GM21423 (cell line): ENCODE measurements at regions not wholly inside any gene's neighbourhood (a gene's known extent, or its start where the extent isn't known, plus 50 kb on each side); places are given as distances from the start of the nearest gene placed in this dataset.
A peak's percentile ranks its signal among the peaks of the same experiment; 100 is the strongest.

Experiments used
- ATAC-seq: cut with Tn5 transposase; IDR thresholded peaks from one replicate; pipeline ENCODE4 v1.9.1; 2021; ENCODE audit warnings: mild to moderate bottlenecking, moderate library complexity; ENCODE audit not compliant: unreplicated experiment

DNA sequence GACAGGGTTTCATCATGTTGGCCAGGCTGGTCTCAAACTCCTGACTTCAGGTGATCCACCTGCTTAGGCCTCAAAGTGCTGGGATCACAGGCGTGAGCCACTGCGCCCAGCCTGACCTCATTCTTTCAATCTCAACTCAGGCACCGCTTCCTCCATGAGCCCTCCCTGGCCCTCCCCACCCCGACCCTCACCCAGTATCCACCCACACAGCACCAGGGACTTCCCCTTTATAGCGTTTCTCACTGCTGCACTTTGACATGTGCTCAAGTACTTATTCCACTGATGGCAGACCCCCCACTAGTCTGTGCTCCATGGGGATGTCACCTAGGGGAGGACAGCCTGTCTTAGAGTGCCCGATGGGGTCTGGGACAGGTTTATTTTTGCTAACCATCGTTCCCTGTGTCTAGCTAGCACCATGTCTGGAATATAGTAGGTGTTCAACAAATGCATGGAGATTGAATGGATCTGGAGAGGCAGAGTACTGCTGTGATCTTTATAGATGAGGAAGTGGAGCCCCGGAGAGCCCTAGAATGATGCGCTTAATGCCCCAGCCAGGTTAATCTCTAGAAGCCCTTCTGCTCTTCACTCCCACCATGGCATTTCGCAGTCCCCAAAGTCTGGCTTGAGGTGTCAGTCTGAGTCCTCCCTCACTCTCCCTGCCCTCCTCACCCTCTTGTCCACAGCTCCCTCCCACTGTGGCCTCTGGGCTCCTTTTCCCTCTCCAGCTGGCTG, 258.8 kb downstream of the RPS24 start:
- peak; percentile 50 for ATAC-seq

DNA sequence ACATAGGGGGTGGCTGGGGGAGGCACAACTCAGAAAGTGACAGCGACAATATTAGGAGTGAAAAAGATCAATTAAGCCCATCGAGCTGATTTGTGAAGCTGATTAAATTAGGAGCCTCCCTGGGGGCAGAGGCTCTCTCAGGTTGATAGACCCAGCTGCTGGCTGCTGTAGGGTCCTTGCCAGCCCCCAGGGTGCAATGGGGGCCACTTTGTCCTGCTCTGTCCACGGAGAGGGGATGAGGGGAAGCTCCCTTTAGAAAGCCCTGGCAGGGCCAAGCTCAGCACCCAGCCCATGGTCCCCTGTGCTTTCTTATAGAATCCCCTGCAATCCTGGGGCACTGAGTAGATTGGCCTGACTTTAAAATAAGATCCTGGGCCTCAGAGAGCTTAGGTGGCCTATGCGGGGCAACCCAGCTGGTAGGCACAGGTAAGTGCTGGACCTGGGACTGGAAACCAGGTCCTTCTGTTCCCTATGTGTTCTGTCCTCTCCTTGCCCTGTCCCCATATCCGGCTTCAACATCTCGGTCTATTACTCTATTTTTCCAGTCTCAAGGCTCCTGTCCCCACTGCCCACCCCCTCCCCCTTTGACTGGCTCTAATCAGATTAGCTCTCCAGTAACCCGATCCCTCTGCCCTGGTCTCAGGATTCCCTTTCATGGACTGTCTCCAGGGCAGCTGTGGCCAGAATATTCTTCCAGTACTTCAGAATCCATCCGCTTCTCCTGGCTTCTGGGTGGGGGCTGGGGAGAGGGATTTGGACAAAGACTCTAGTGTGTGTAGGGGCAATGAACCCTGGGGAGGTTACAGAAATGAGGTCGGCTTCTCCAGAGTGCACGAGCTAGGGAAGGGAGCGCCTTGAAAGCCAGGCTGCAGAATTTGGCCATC, 259.6 kb downstream of the RPS24 start:
- no peak for ATAC-seq

- no peak for ATAC-seq
These were observed 261.6 kb downstream of the RPS24 start for GRCh38 chr10:78295242-78295641.

DNA sequence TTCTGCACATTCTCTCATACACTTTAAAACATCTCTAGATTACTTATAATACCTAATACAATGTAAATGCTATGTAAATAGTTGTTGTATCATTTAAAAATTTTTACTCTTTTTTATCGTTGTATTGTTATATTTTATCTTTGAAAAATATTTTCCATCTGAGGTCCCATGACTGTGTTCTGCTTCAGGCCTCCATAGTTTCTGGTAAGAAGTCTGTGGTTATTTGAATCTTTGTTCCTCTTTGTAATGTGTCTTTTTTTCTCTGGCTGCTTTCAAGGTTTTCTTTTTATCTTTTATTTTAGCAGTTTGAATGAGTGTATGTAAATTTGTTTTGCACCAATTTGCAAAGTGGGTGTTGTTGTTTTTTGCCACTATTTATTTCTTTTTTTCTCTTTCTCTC, 263.1 kb downstream of the RPS24 start:
- ATAC-seq = no peak

GRCh38 chr10:78297997-78298396, 264.3 kb downstream of the RPS24 start:
- ATAC-seq = no peak

- no peak for ATAC-seq
These were observed 265.2 kb downstream of the RPS24 start for GRCh38 chr10:78298835-78299234.

- ATAC-seq = no peak
These were observed 266.3 kb downstream of the RPS24 start for GRCh38 chr10:78299851-78300468.

GRCh38 chr10:78300526-78300925, 266.9 kb downstream of the RPS24 start:
- no peak for ATAC-seq

GRCh38 chr10:78301481-78301880, 267.8 kb downstream of the RPS24 start:
- no peak for ATAC-seq

DNA sequence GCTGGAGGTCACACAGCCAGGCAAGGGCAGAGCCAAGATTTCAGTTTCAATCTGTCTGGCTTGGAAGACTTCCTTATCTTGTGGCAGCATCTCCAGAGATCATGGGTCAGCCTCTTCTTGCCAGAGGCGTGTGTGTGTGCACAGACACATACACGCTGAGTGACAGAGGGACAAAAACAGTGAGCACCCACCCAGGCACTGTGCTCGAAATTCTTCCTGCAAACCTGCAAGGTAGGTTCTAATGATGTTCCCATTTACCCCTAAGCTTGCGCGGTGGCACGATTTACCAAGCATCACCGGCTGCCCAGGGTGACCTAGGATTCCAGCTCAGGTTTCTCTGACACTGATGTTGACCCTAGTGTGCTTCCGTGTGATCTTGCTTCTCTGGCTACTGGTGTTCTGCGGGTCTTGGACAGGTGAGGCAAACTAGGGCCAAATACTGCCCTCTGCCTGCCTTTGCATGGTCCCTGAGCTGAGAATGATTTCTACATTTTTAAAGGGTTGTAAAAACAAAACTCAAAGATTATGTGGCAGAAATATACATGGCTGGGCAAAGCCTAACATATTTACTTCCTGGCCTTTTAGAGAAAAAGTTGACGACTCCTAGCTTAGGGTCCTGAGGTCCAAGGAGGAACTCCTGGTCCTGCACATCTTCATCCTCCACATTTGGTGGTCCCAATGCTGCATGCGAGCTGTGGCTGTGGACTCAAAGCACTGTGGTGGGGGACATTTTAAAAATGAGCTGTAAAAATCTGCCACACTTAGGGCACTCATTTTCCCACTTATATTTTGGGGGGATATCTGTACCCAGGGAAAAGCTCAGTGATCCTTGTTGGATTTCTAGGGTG, 268.5 kb downstream of the RPS24 start:
- ATAC-seq = no peak

GRCh38 chr10:78302739-78302988, 269.0 kb downstream of the RPS24 start:
- no peak for ATAC-seq

DNA sequence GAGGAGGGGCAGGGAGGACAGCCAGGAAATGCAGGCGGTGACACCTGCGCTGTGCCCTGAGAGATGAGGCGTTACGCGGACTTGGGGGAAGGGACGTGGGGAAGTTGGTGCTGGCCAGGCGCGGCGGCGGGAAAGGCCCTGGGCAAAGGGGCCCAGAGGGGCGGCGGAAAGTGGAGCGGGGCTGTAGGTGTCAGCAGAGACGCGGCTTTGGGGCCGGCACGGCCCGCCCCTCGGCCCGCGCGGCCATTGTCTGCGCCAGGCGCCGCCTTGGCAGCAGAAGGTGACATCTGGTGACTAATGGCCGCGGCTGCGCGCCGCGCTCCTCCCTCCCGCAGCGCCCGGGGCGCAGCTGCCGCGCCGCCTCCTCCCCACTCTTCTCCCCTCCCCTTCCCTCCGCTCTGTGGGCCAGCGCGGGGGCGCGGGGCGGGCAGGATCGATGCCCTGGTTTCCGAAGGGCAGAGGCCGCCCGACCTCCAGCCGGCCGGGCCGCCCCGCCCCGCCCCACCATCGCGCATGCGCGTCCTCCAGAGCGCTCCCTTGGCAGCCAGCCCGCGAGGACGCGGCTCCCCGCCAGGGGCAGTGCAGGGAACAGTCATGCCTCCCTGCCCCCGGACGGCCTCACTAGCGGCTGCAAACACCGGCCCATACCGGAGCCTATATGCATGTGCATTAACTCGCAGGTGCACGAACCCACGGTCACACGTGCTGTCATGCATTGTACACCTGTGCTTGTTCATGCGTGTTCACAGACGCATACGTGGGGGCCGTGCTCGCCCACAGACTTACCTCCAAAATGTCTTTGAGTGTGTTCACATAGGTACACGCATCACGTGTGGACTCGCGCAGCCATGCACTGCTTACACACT, 269.6 kb downstream of the RPS24 start:
- peak; percentile 78 for ATAC-seq

DNA sequence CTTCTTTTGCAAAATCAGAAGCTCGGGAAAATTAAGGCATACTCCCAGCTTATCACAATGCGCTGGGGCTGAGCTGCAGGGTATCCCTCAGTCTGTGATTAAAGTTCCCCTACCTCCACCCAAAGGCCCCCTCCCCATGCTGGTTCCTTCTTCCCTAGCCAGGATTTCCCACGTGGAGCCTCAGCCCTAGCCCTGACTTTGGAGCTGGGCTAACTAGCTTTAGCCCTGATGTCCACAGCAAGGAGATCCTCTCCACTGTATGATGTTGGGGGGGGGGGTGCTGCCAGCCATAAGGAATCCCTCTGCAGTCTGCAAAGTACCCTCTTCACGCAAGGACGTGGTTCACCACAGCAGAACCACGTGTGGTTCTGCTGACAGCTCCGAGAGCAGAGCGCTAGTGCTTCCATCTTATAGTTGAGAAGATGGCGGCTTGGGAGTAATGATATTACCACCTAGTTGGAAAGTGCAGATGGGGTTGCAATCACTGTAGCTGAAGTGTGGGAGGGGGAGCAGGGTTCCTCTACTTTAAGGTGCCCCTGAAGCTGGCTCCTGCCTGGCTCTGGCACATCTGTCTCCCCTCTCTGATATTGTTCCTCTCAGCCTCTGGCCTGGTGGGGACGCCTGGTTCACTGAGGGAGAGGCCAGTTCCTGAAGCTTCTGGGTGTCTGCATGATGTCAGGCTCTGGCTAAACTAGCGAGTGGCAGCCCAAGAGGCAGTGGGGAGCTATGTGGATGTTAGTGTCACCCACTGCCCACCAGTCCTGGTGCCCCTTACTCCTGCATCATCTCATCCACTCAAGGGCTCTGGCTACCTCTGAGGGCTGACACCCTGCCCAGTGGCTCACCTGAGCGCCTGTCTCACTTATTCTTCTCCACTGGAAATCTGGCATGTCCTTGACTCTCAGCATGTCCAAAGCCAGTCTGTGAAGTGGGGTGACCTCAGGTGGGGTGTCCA, 270.7 kb downstream of the RPS24 start:
- ATAC-seq = no peak

DNA sequence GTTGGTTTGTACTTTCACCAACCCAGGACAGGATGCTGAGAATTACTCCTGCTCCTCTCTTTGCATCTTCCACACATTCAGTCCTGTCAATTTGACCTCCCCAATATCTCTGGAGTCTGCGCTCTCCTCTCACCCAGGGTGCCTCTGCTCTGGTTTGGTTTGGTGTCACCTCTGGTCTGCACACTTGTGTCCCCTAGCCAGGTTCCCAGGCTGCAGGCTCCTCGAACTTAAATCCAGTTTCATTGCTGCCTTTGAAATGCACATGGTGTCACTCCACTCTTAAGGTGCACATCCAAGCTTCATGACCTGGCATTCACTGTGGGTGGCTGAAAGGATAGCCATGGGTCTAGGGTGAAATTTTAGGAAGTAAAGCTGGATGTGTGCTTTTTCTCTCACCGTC, 271.6 kb downstream of the RPS24 start:
- ATAC-seq = no peak

- ATAC-seq = no peak
These were observed 272.7 kb downstream of the RPS24 start for GRCh38 chr10:78306358-78306757.

DNA sequence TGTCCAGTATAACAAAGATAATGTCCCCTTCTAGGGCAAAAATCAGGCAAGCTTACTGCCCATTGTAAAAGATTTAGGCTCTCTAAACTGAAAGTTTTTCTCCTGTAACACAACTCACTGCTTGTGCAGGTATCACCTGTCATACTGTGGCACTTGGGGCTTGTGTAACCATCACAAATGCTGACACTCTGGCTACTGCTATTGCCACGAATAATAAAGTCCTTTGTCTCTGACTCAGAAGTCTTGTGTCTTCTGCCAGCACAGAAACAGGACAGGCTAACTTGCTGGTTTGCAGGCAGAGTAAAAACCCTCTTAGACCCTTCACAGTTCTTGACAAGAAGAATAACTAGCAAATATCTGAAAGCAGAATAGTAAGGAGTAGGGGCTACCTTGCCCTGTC, 273.9 kb downstream of the RPS24 start:
- no peak for ATAC-seq

- no peak for ATAC-seq
These were observed 276.0 kb downstream of the RPS24 start for GRCh38 chr10:78309536-78310237.

- ATAC-seq = no peak
These were observed 276.9 kb downstream of the RPS24 start for GRCh38 chr10:78310481-78311080.
